Right lobe of liver (tissue), 4 donors: ENCODE measurements at regions not wholly inside any gene's neighbourhood (a gene's known extent, or its start where the extent isn't known, plus 50 kb on each side); places are given as distances from the start of the nearest gene placed in this dataset.

Source experiments
- CTCF ChIP-seq, 4 donors: fragments of 200-600 bp in 3 of 4; fragments of 450-650 bp in 1 of 4; IDR thresholded peaks; one replicate each; pipeline versions ENCODE4 v1.5.1 to v1.8.0; 2016 to 2022; ENCODE audit warnings: antibody characterized with exemption in 4 of 4, mild to moderate bottlenecking in 2 of 4
- POLR2A ChIP-seq: fragments of 450-650 bp; IDR thresholded peaks from one replicate; pipeline ENCODE4 v1.6.1; 2017; ENCODE audit warnings: antibody characterized with exemption, mild to moderate bottlenecking
- donor health status: DM: no; HTN: no; CAD: no.
- donor health status: DM: no; HTN: no; CAD: no.
- donor health status: DM: no; HTN: yes; CAD: no.

DNA sequence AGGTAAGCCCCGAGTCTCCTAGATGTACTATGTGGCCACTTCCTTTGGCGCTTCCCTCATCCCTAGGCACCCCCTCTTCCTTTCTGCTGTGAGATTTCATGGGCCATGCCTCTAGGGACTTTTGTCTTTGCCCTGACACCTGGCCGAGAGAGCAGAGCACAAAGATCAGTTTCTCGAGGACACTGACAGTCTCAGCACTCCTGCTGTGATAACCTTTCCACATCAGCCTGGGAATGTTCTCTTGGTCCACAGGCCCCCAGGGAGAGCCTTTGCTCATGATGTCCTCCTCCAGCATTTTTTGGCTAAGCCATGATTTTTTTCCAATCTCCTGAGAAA, 127.0 kb upstream of the CPEB4 start:
- TF ChIP-seq CTCF (IDR thresholded peaks at IDR 0.05) (no peak), POLR2A (no peak)
